HepG2 (cell line): ENCODE measurements at regions not wholly inside any gene's neighbourhood (a gene's known extent, or its start where the extent isn't known, plus 50 kb on each side); places are given as distances from the start of the nearest gene placed in this dataset.

Experiments used
- ATAC-seq: fragments of 200-7000 bp; cut with Tn5 transposase; 3 replicates; pipeline ENCODE4 v1.9.1; 2020; ENCODE audit warnings: mild to moderate bottlenecking, moderate library complexity
- BruUV-seq: library from RNA; stranded (reverse); fragments of 400-500 nt; replicated peaks from 2 replicates; lab custom pipeline; 2021; lab: Mats Ljungman, UMichigan
- CTCF ChIA-PET: fragments of 300-600 bp; formaldehyde crosslinking; extraction: SDS; loops from one replicate; lab custom pipeline; 2021; ENCODE audit warnings: low total read pairs, inconsistent platforms, low intra/inter-chr PET ratio; lab: Yijun Ruan, JAX
- POLR2A ChIA-PET: fragments of 350-600 bp; sonication (Branson Sonifier 250); formaldehyde crosslinking; loops from one replicate; lab custom pipeline; 2020; ENCODE audit warnings: antibody characterized with exemption, inconsistent platforms; lab: Yijun Ruan, JAX
- DNase-seq: peaks from one replicate; pipeline ENCODE4 v3.0.0-alpha.2; 2015; ENCODE audit warnings: low spot score
- FAIRE-seq: peaks from 3 replicates; lab custom pipeline; 2011; peaks lifted over from hg19 to GRCh38; lab: Jason Lieb, UNC
- H2AFZ ChIP-seq: one replicate; pipeline ENCODE4 v1.6.1; 2011; ENCODE audit warnings: low read length, inconsistent platforms
- H3K27ac ChIP-seq: fragments of 300-600 bp; 3 replicates; pipeline ENCODE4 v1.8.0; 2011; ENCODE audit warnings: mixed run types, mild to moderate bottlenecking, mixed read lengths, low read length, inconsistent platforms; ENCODE audit not compliant: insufficient read depth; ENCODE audit errors: extremely low read length
- H3K27me3 ChIP-seq, 2 experiments: fragments of 200-600 bp in 1 of 2; 2 replicates in 1 of 2; 3 replicates in 1 of 2; pipeline versions ENCODE4 v1.6.0 to v1.8.0; 2011; ENCODE audit warnings: low read length in 2 of 2, mild to moderate bottlenecking in 2 of 2, moderate library complexity in 2 of 2, inconsistent platforms in 1 of 2; ENCODE audit not compliant: insufficient read depth in 2 of 2, control insufficient read depth in 1 of 2
- H3K36me3 ChIP-seq, 2 experiments: fragments of 200-600 bp in 1 of 2; replicated peaks in 1 of 2; 2 replicates in 1 of 2; 3 replicates in 1 of 2; pipeline versions ENCODE4 v1.5.1 to v1.8.0; 2011; ENCODE audit warnings: low read length in 2 of 2, inconsistent platforms in 1 of 2; ENCODE audit not compliant: insufficient read depth in 2 of 2, control insufficient read depth in 1 of 2
- H3K4me1 ChIP-seq: 2 replicates; pipeline ENCODE4 v1.5.1; 2012; ENCODE audit warnings: low read length, inconsistent platforms; ENCODE audit not compliant: insufficient read depth
- H3K4me2 ChIP-seq: 2 replicates; pipeline ENCODE4 v1.6.0; 2011; ENCODE audit warnings: low read depth, low read length, inconsistent platforms
- H3K4me3 ChIP-seq, 3 experiments: fragments of 200-600 bp in 1 of 3; sonication (generic), shearing (Covaris generic) in 1 of 3; replicated peaks in 1 of 3; 2 replicates each; pipeline ENCODE4 v1.5.1; 2011 to 2016; ENCODE audit warnings: low read length in 3 of 3, inconsistent platforms in 2 of 3, low read depth in 2 of 3, mild to moderate bottlenecking in 2 of 3, control low read depth in 1 of 3, mixed read lengths in 1 of 3; ENCODE audit not compliant: insufficient read depth in 1 of 3
- H3K79me2 ChIP-seq: one replicate; pipeline ENCODE4 v1.6.1; 2011; ENCODE audit warnings: low read length, inconsistent platforms; ENCODE audit not compliant: insufficient read depth
- H3K9ac ChIP-seq: 2 replicates; pipeline ENCODE4 v1.6.0; 2011; ENCODE audit warnings: mild to moderate bottlenecking, low read depth, low read length, inconsistent platforms; ENCODE audit not compliant: insufficient read depth
- H3K9me3 ChIP-seq: 2 replicates; pipeline ENCODE4 v1.5.1; 2012; ENCODE audit warnings: mild to moderate bottlenecking, low read length
- H4K20me1 ChIP-seq: 2 replicates; pipeline ENCODE4 v1.6.0; 2011; ENCODE audit warnings: inconsistent platforms, mild to moderate bottlenecking, low read length, moderate library complexity; ENCODE audit not compliant: insufficient read depth
- BORCS8-MEF2B ChIP-seq: sonication (generic); formaldehyde crosslinking; IDR thresholded peaks from 2 replicates; pipeline ENCODE4 v1.8.0; 2022; ENCODE audit warnings: mild to moderate bottlenecking, missing genetic modification reagents
- MBD4 ChIP-seq: IDR thresholded peaks from 2 replicates; pipeline ENCODE4 v1.6.1; 2012; ENCODE audit warnings: low read length, inconsistent platforms, borderline replicate concordance
- WGBS: methylation state at CpG from one replicate; pipeline ENCODE4 v1.1.6; 2017; ENCODE audit warnings: low lambda C conversion rate; 5-methylcytosine and 5-hydroxymethylcytosine counted together
- in situ Hi-C: cut with HindIII; loops from 2 replicates; pipeline ENCODE4 v1.10.0; 2017; ENCODE audit warnings: low pct_unique_long_range_greater_than_20kb; ENCODE audit not compliant: extremely low pct_ligation_motif_present
- intact Hi-C: fragments of 100-400 bp; cut with micrococcal nuclease; formaldehyde crosslinking; loops from one replicate; pipeline ENCODE4 v1.10.0; 2022; ENCODE audit not compliant: unreplicated experiment
- TF ChIP-seq, protein P1 (sequence below): sonication (generic); formaldehyde crosslinking; IDR thresholded peaks from 2 replicates; pipeline ENCODE4 v1.4.0; 2020; ENCODE audit warnings: mild to moderate bottlenecking, missing genetic modification reagents
- TF ChIP-seq, protein P2 (sequence below): IDR thresholded peaks from 2 replicates; pipeline ENCODE4 v1.4.0; 2020; ENCODE audit warnings: mild to moderate bottlenecking, missing genetic modification reagents

DNA sequence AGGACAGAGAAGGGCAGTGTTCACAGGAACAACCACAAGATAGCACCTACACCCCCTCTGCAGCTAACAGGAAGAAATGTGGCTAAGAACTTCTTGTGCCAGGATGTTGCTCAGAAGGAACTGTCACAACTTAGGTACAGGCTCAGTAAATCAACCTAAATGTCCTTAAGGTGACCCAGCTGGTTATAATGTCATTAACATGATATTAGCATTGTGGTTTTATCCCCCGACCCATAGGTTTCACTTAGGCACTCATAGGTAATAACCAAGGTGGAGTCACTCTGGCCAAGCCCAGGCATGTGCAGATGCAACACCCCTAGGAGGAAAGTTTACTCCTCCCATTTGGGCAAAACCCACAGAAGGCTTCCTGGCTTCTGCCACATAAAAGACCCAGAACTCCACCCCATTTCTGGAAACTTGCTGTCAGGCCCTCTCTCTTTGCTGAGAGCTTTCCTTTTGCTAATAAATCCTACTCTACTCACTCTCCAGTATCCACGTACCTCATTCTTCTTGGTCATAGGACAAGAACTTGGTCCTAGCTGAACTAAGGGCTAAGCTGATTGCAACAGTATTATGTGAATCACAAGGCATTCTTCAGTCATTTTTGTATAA is 951.3 kb downstream of the SLITRK5 start (continued):
- TF ChIP-seq, protein P1, sequence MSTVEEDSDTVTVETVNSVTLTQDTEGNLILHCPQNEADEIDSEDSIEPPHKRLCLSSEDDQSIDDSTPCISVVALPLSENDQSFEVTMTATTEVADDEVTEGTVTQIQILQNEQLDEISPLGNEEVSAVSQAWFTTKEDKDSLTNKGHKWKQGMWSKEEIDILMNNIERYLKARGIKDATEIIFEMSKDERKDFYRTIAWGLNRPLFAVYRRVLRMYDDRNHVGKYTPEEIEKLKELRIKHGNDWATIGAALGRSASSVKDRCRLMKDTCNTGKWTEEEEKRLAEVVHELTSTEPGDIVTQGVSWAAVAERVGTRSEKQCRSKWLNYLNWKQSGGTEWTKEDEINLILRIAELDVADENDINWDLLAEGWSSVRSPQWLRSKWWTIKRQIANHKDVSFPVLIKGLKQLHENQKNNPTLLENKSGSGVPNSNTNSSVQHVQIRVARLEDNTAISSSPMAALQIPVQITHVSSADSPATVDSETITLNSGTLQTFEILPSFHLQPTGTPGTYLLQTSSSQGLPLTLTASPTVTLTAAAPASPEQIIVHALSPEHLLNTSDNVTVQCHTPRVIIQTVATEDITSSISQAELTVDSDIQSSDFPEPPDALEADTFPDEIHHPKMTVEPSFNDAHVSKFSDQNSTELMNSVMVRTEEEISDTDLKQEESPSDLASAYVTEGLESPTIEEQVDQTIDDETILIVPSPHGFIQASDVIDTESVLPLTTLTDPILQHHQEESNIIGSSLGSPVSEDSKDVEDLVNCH (CRISPR knock-in tag): no peak
- TF ChIP-seq MBD4 (no peak), BORCS8-MEF2B (CRISPR knock-in tag) (no peak)

DNA sequence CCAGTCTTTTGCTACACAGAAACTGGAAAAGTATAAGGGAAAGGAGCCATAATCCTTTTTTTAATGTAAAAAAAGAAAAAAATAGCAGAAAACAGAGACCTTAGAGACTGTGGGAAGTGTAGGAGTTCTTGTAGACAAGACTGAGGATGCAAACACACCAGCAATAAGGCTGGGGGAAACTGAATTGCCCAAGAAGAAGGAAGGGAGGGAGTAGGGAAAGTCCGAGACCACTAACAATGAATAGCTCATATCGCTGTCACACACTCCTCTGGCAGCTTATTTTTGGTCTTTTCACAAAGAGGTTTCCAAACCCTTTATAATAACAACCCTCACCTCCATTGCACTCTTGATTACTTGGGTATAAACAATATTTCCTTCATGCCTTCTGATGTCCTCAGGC is 952.0 kb downstream of the SLITRK5 start:
- TF ChIP-seq, protein P2, sequence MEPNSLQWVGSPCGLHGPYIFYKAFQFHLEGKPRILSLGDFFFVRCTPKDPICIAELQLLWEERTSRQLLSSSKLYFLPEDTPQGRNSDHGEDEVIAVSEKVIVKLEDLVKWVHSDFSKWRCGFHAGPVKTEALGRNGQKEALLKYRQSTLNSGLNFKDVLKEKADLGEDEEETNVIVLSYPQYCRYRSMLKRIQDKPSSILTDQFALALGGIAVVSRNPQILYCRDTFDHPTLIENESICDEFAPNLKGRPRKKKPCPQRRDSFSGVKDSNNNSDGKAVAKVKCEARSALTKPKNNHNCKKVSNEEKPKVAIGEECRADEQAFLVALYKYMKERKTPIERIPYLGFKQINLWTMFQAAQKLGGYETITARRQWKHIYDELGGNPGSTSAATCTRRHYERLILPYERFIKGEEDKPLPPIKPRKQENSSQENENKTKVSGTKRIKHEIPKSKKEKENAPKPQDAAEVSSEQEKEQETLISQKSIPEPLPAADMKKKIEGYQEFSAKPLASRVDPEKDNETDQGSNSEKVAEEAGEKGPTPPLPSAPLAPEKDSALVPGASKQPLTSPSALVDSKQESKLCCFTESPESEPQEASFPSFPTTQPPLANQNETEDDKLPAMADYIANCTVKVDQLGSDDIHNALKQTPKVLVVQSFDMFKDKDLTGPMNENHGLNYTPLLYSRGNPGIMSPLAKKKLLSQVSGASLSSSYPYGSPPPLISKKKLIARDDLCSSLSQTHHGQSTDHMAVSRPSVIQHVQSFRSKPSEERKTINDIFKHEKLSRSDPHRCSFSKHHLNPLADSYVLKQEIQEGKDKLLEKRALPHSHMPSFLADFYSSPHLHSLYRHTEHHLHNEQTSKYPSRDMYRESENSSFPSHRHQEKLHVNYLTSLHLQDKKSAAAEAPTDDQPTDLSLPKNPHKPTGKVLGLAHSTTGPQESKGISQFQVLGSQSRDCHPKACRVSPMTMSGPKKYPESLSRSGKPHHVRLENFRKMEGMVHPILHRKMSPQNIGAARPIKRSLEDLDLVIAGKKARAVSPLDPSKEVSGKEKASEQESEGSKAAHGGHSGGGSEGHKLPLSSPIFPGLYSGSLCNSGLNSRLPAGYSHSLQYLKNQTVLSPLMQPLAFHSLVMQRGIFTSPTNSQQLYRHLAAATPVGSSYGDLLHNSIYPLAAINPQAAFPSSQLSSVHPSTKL: no peak
- no peaks in the 10 kb centered on the region for H3K4me1 ChIP-seq
- H3K9me3 ChIP-seq: peaks cover 49% of the 10 kb centered on the region
- H3K79me2 ChIP-seq: no peaks in the 10 kb centered on the region
- no peak overlapping the region for H3K27ac ChIP-seq
- no peak overlapping the region for H3K4me3 ChIP-seq
- DNase-seq (no peak), ATAC-seq (no peak), FAIRE-seq (no peak)
- in situ Hi-C loops: no loop called here
- POLR2A ChIA-PET: no interaction called here
- H2AFZ ChIP-seq: no peak overlapping the region
- no peaks in the 10 kb centered on the region; a peak in 1 of 5 replicates for H3K27me3 ChIP-seq
- CTCF ChIA-PET: no interaction called here
- no peaks in the 10 kb centered on the region for H3K36me3 ChIP-seq
- H3K4me2 ChIP-seq: no peak overlapping the region
- 3% methylated on average over 2 of the region's 2 CpGs for WGBS
- intact Hi-C loops: no loop called here
- no TSS peak for BruUV-seq
- H4K20me1 ChIP-seq: no peaks in the 10 kb centered on the region
- no peak overlapping the region for H3K9ac ChIP-seq
